ENCODE measurements at regions not wholly inside any gene's neighbourhood (a gene's known extent, or its start where the extent isn't known, plus 50 kb on each side); places are given as distances from the start of the nearest gene placed in this dataset.

GRCh38 chr11:23295241-23295640 is 435.0 kb upstream of the CCDC179 start:
- no peak for TF ChIP-seq CTCF (IDR thresholded peaks at IDR 0.05; ENCODE audit: low read depth, low read length, missing control alignments)
- no peak overlapping the region for H3K4me3 ChIP-seq (replicated peaks; ENCODE audit: low read depth, low read length)
- DNase-seq (ENCODE audit: extremely low read depth, low read depth): no peak

- TF ChIP-seq CTCF (IDR thresholded peaks at IDR 0.05; ENCODE audit: low read depth, low read length, missing control alignments): no peak
- no peak for DNase-seq (ENCODE audit: extremely low read depth, low read depth)
- no peak overlapping the region for H3K4me3 ChIP-seq (replicated peaks; ENCODE audit: low read depth, low read length)
Measured at GRCh38 chr11:23308041-23308440, 447.8 kb upstream of the CCDC179 start.

- TF ChIP-seq CTCF (IDR thresholded peaks at IDR 0.05; ENCODE audit: low read depth, low read length, missing control alignments): no peak
- no peak overlapping the region for H3K4me3 ChIP-seq (replicated peaks; ENCODE audit: low read depth, low read length)
- no peak for DNase-seq (ENCODE audit: extremely low read depth, low read depth)
Measured at GRCh38 chr11:23310276-23310675, 450.0 kb upstream of the CCDC179 start.

- DNase-seq (ENCODE audit: extremely low read depth, low read depth): peak; percentile 48
- no peak for TF ChIP-seq CTCF (IDR thresholded peaks at IDR 0.05; ENCODE audit: low read depth, low read length, missing control alignments)
- no peak overlapping the region for H3K4me3 ChIP-seq (replicated peaks; ENCODE audit: low read depth, low read length)
Measured at GRCh38 chr11:23311986-23312940, 452.0 kb upstream of the CCDC179 start.

- H3K4me3 ChIP-seq (replicated peaks; ENCODE audit: low read depth, low read length): no peak overlapping the region
- DNase-seq (ENCODE audit: extremely low read depth, low read depth): no peak
- no peak for TF ChIP-seq CTCF (IDR thresholded peaks at IDR 0.05; ENCODE audit: low read depth, low read length, missing control alignments)
Measured at GRCh38 chr11:23313001-23313400, 452.7 kb upstream of the CCDC179 start.

- no peak overlapping the region for H3K4me3 ChIP-seq (replicated peaks; ENCODE audit: low read depth, low read length)
- no peak for TF ChIP-seq CTCF (IDR thresholded peaks at IDR 0.05; ENCODE audit: low read depth, low read length, missing control alignments)
- DNase-seq (ENCODE audit: extremely low read depth, low read depth): no peak
Measured at GRCh38 chr11:23314162-23314561, 453.9 kb upstream of the CCDC179 start.

Measured in HFF-Myc (cell line).